IPS DF 19.7 (cell line): ENCODE measurements at regions not wholly inside any gene's neighbourhood (a gene's known extent, or its start where the extent isn't known, plus 50 kb on each side); places are given as distances from the start of the nearest gene placed in this dataset.
A peak's percentile ranks its signal among the peaks of the same experiment; 100 is the strongest.

Experiments used
- DNase-seq: peaks from one replicate; pipeline ENCODE4 v3.0.0-alpha.2; 2013; ENCODE audit warnings: low read depth, low spot score

DNA sequence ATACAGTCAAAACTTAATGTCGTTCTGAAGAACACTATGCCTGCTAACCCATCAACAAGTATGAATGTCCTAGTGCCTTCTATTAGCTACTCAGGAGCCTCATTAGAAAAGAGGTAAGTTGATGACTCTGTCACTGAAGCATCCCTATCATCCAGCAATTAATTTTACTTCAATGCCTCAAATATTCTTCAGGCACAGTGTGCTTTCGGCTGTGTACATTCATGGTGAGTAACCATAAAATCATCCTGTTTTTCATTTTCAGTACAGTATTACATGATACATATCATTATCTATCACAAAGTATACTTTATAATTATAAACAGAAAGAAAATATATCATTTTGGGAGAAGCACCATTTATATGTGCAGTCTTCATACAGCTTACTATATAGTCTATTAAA is 495.5 kb upstream of the ZWINT start:
- DNase-seq: no peak

- no peak for DNase-seq
Measured at GRCh38 chr10:56844978-56845529, 484.0 kb upstream of the ZWINT start.

- DNase-seq: no peak
Measured at GRCh38 chr10:56836659-56837058, 475.6 kb upstream of the ZWINT start.

DNA sequence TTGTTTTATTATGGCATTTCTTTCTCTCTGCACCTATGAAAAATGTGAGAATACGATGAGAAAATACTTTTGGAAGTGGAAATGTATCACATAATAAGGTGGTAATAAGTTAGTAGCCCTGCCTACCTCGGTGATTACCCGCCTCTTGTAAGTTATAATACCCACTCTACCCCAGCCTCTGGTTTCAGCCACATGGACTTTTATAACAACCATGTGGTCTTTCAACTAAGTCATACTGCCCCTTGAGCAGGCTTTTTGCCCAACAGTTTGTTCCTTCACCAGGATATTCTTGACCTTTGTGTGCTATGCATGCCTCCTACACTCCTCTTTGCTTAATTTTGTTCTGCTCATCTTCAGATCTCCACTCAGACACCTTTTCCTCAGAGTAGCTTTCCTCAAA is 470.6 kb upstream of the ZWINT start:
- DNase-seq: no peak

- DNase-seq: peak; percentile 15
Measured at GRCh38 chr10:56823849-56824248, 462.8 kb upstream of the ZWINT start.

- no peak for DNase-seq
Measured at GRCh38 chr10:56805022-56805421, 444.0 kb upstream of the ZWINT start.

DNA sequence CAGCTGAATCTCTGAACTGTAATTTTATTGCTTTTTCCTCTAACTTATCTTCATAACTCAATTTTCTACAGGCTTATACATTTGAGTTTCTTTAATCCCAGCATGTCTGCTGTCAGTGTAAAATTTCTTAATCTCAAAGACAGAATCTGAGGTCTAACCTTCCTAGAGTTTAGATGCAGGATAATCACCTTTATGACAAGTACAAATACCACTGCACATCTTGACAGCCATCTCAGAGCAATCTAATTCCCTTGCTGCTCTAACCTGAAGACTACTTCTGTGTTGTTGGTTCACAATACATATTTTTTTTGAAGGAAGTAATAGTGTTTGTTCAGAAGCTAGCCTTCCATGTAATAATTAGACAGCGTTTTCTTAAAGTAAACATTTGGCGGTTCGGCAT is 424.2 kb upstream of the ZWINT start:
- no peak for DNase-seq

DNA sequence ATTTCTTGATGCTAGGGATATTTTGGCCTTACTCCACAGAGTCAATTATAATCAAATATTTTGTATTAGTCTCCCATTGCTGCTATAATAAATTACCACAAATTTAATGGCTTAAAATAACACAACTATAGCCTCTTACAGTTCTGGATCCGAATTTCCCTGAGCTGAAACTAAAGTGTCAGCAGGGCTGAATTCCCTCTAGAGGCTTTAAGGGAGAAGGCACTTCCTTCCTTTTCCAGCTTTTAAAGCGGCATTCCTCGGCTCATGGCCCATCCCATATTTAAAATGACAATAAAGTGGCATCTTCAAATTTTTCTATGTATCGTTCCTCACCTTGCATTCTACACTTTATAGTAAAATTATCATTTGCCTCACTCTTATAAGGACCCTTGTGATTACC is 421.4 kb upstream of the ZWINT start:
- no peak for DNase-seq

DNA sequence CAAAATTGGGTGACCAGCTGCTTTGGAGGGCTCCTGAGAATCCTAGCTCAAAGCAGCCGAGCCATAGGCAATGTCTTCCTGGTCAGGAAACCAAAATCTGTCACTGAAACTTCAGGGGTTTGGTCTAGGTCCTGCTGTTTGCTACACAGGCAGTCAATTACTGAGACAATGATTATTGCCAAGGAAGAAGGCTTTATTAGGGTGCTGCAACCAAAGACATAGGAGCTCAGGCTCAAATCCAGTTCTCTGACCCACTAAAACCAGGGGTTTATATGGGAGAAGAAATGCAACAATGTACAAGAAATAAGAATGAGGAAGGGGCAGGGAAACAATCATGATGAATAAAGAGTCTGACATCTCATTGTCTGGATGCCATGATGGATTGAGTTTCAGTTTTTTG is 410.3 kb upstream of the ZWINT start:
- no peak for DNase-seq

GRCh38 chr10:56763090-56763489 is 402.0 kb upstream of the ZWINT start:
- no peak for DNase-seq

DNA sequence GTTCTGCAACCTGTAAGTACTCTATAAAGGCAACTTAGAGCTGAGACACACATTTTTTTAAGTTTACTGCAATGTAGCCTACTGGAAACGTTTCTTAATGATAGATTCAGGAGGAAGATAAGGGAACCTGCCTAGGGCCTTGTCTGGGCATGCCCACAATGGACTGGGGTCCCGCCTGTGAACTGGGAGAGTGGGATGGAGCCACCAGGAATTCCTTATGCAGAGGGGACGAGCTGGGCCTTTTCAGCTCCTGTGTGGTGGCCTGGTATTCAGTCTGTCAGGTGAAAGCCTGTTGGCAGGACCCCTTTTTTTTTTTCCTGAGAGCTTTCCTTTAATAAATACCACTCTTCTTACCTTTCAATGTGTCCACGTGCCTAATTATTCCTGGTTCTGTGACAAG is 384.4 kb upstream of the ZWINT start:
- DNase-seq: no peak

DNA sequence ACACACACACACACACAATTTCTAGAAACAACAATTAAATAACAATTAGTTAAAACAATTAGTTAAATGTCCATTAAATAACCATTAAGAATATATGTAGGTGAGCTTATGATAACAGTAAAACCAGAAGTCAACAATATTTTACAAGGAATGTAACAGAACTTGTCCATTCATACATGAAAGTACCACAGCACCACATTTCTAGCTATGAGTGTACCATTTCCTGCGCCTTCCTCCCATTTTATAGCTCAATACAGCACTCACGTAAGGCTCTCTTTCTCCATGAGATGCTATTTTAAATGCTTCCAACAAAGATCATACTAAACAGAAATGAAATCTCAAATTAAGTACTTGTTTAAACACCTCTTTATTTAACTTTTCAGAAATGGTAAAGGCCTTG is 367.3 kb upstream of the ZWINT start:
- DNase-seq: no peak

DNA sequence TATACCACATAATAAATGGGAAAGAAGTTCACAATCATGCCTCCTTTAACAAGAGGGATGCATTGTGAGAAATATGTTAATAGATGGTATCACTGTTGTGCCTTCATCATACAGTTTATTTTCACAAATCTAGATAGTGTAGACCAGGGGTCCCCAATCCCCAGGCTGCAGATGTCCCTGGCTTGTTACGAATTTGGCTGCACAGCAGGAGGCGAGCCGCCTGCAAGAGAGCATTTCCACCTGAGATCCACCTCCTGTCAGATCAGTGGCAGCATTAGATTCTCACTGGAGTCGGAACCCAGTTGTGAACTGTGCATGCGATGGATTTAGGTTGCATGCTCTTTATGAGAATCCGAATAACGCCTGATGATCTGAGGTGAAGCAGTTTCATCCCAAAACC is 361.9 kb upstream of the ZWINT start:
- DNase-seq: no peak

- DNase-seq: no peak
Measured at GRCh38 chr10:56715262-56715661, 354.2 kb upstream of the ZWINT start.

- no peak for DNase-seq
Measured at GRCh38 chr10:56698506-56698905, 337.4 kb upstream of the ZWINT start.

DNA sequence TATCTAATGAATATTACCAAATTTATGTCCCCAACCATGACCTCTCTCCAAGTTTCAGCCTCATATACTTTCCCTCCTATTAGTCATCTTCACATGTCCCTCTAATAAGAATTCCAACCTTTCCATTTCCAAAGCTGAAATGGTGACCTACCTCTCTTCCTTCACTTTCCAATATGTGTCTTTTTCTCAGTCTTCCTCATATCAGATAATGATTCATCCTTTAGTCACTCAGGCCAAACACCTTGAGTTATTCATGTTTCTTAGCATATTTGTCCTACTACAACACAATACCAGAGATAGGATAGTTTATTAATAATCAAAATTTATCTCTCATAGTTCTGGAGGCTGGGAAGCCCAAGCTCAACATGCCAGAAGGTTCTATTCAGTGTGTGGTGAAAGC is 318.5 kb upstream of the ZWINT start:
- DNase-seq: no peak

GRCh38 chr10:56662765-56663447 is 301.8 kb upstream of the ZWINT start:
- DNase-seq: no peak

DNA sequence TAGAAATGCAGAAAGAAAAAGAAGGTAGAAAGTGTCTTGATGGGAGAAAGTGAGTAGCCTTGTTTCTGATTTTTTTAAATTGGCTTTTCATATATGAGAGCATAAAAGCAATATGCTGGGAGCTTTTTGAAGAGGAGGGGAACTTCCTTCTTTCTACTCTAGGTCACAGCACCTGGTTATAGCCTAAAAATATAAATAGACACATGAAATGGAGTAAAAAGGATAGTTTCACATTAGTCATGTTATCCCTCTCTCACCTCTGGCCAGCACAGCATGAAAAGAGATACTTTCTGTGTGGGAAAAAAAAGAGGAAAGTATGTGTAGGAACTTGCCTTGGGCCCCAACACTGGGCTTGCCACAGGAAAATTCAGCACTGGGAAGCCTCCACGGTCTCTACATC is 292.2 kb upstream of the ZWINT start:
- no peak for DNase-seq

GRCh38 chr10:56646329-56647111 is 285.5 kb upstream of the ZWINT start:
- no peak for DNase-seq

DNA sequence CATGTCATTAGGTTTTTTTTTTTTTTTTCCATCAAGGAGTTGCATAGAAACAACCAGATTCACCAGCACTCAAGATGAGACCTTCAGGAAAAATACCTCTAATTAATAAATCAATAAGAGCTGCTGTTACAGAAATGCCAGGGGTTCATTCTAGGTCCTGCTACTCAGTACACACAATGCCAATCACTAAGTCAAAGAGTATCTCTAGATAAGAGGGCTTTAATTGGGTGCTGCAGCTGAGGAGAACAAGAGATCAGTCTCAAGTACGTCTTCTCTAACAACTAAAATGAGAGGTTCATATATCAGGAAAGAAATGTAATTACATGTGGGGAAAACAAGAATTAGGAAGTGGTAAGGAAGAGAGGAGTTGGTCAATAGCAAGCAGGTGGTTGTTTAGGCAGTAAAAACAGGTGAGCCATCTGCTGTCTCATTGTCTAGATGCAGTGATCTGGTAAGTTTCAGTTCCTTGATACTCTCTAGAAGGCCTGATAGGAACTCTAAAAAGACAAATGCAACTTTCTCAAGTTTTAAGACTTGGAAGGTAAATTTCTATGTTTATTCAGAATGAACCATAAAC is 272.9 kb upstream of the ZWINT start:
- DNase-seq: no peak

DNA sequence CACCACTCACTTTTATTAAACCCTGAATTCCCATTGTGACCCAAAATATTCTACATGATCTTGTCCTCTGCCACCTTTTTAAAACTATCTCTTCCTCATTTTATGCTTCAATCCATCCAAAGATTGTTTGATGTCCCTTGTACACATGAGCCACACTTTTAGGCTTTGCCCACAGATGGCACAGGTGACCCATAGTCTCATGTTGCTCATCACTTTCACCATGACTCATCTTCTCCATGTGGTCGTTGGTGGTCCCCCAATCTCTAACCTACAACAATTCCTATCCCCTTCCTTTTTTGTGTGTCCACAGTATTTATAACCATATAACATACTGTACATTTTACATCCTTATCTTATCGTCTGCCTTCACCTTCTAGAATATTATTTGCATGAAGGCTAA is 271.5 kb upstream of the ZWINT start:
- DNase-seq: no peak

- no peak for DNase-seq
Measured at GRCh38 chr10:56624082-56624481, 263.0 kb upstream of the ZWINT start.

GRCh38 chr10:56623064-56623463 is 262.0 kb upstream of the ZWINT start:
- DNase-seq: no peak
